HFFc6 (cell line): ENCODE measurements at regions not wholly inside any gene's neighbourhood (a gene's known extent, or its start where the extent isn't known, plus 50 kb on each side); places are given as distances from the start of the nearest gene placed in this dataset.
"Not testable (repeated sequence)": the region's sequence is repeated elsewhere in the genome, so short reads cannot be mapped to it uniquely, and the experiment has no call there.

ENCODE experiments used
- DNase-seq: peaks from one replicate; pipeline ENCODE4 v3.0.0-alpha.2; 2018
- H3K27ac Mint-ChIP-seq: 2 replicates; pipeline ENCODE4 v1.8.0; 2020; ENCODE audit warnings: mild to moderate bottlenecking, mixed read lengths
- H3K27me3 Mint-ChIP-seq: 2 replicates; pipeline ENCODE4 v1.8.0; 2021; ENCODE audit warnings: mild to moderate bottlenecking, moderate library complexity, mixed read lengths; ENCODE audit not compliant: insufficient read depth
- H3K36me3 Mint-ChIP-seq: 2 replicates; pipeline ENCODE4 v1.8.0; 2021; ENCODE audit warnings: low read depth, mixed read lengths
- H3K4me1 Mint-ChIP-seq: 2 replicates; pipeline ENCODE4 v1.8.0; 2020; ENCODE audit warnings: low read depth, mixed read lengths
- H3K4me3 Mint-ChIP-seq: 2 replicates; pipeline ENCODE4 v1.8.0; 2020; ENCODE audit warnings: mild to moderate bottlenecking, moderate library complexity, mixed read lengths
- H3K9me3 Mint-ChIP-seq: 2 replicates; pipeline ENCODE4 v1.8.0; 2020; ENCODE audit warnings: mild to moderate bottlenecking, mixed read lengths
- CTCF ChIP-seq: fragments of 200-600 bp; sonication (generic); IDR thresholded peaks from 2 replicates; pipeline ENCODE4 v1.5.0; 2021; ENCODE audit warnings: antibody characterized with exemption, mild to moderate bottlenecking

- no peak overlapping the region for H3K27ac Mint-ChIP-seq
- TF ChIP-seq CTCF = no peak
- H3K27me3 Mint-ChIP-seq = peaks cover 3% of the 10 kb centered on the region
- H3K4me1 Mint-ChIP-seq = peaks cover 9% of the 10 kb centered on the region; the same call in 1 of the 2 replicates
- DNase-seq = no peak
- H3K4me3 Mint-ChIP-seq = no peak overlapping the region
- H3K9me3 Mint-ChIP-seq = peaks cover 5% of the 10 kb centered on the region; the same call in 1 of the 2 replicates
- H3K36me3 Mint-ChIP-seq = no peaks in the 10 kb centered on the region
Observed at GRCh38 chr3:104347291-104347690, 1019.4 kb upstream of the ALCAM start.

DNA sequence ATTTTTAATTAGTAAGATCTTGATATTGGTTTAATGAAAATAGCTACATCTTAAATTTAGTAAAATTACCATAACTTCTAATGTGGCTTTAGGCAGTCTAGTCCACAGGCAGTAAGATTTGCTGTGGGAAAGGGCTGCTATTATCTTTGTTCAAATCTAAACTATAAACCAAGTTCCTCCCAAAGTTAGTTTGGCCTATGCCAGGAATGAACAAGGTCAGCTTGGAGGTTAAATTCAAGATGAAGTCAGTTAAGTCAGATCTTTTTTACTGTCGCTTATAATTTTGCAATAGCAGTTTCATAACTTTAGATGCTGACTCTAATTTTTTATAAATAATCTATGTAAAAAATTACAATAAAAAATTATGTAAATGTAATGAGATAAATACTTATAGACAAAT, 1016.9 kb upstream of the ALCAM start:
- no peaks in the 10 kb centered on the region for H3K36me3 Mint-ChIP-seq
- no peak for TF ChIP-seq CTCF
- no peak for DNase-seq
- H3K27me3 Mint-ChIP-seq = no peaks in the 10 kb centered on the region; the same call in 1 of the 2 replicates
- peaks cover 5% of the 10 kb centered on the region; the same call in 1 of the 2 replicates for H3K9me3 Mint-ChIP-seq
- H3K27ac Mint-ChIP-seq = no peak overlapping the region
- no peak overlapping the region for H3K4me3 Mint-ChIP-seq
- H3K4me1 Mint-ChIP-seq = peaks cover 9% of the 10 kb centered on the region; the same call in 1 of the 2 replicates

DNA sequence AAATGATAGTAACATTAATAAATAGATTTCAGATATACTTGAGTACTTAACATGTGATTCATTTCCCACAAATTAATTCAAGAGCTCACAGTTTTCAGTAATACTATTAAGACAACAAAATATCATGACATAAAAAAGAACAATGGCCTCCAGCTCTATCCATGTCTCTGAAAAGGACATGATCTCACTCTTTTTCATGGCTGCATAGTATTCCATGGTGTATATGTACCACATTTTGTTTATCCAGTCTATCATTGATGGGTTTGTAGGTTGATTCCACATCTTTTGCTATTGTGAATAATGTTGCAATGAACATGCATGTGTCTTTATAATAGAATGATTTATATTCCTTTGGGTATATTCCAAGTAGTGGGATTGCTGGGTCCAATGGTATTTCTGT, 1012.8 kb upstream of the ALCAM start:
- H3K27me3 Mint-ChIP-seq = no peaks in the 10 kb centered on the region
- H3K36me3 Mint-ChIP-seq = no peaks in the 10 kb centered on the region
- TF ChIP-seq CTCF = no peak
- H3K9me3 Mint-ChIP-seq = peaks cover 5% of the 10 kb centered on the region; the same call in 1 of the 2 replicates
- no peak overlapping the region for H3K4me3 Mint-ChIP-seq
- H3K4me1 Mint-ChIP-seq = peaks cover 12% of the 10 kb centered on the region
- no peak for DNase-seq
- no peak overlapping the region for H3K27ac Mint-ChIP-seq

DNA sequence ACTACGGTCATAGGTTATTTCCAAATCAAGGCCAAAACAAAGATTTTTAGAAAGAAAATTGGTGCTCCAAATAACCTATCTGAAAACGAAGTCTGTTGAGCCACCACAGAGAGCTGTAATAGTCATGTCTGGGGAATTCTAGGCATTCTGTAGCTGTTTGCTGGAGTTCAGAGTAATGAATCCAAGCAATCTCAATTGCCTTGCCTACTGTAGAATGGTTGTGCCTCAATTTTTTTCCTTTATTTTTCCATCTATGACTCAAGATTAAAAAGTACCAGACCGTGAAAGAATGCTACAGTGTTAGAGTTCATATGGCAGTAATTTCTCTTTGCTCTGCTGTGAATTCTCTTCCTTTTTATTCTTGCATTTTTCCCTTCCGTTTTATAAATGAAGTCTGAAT, 1007.2 kb upstream of the ALCAM start:
- TF ChIP-seq CTCF = no peak
- Mint-ChIP-seq H3K4me1 (peaks cover 46% of the 10 kb centered on the region), H3K27ac (peak overlapping the region; percentile 88), H3K36me3 (no peaks in the 10 kb centered on the region), H3K4me3 (peak overlapping the region; percentile 87), H3K9me3 (no peaks in the 10 kb centered on the region), H3K27me3 (no peaks in the 10 kb centered on the region)
- peak; percentile 92 for DNase-seq

GRCh38 chr3:104360038-104360437, 1006.7 kb upstream of the ALCAM start:
- H3K4me1 Mint-ChIP-seq = peaks cover 46% of the 10 kb centered on the region
- H3K27ac Mint-ChIP-seq = peak overlapping the region; percentile 88
- H3K9me3 Mint-ChIP-seq = no peaks in the 10 kb centered on the region
- no peak for TF ChIP-seq CTCF
- no peaks in the 10 kb centered on the region for H3K27me3 Mint-ChIP-seq
- no peaks in the 10 kb centered on the region for H3K36me3 Mint-ChIP-seq
- DNase-seq = no peak
- peak overlapping the region; percentile 87 for H3K4me3 Mint-ChIP-seq

DNA sequence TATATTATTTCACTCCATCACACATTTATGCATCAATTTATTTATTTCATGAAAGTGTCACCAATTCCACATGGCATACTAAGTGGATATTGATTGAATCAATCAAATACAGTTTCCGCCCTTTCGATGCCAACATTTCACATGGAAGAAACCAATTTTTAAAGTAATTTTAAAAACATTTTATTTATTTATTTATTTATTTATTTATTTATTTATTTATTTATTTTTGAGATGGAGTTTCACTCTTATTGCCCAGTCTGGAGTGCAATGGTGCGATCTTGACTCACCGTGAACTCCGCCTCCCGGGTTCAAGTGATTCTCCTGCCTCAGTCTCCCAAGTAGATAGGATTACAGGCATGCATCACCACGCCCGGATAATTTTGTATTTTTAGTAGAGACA, 1005.0 kb upstream of the ALCAM start:
- not testable (repeated sequence) for DNase-seq

More for the DNA sequence above, 1005.0 kb upstream of the ALCAM start:
- H3K9me3 Mint-ChIP-seq, H3K27me3 Mint-ChIP-seq, H3K4me3 Mint-ChIP-seq, H3K27ac Mint-ChIP-seq, H3K36me3 Mint-ChIP-seq: not testable (repeated sequence)
- peaks cover 46% of the 10 kb centered on the region for H3K4me1 Mint-ChIP-seq
